Kidney (tissue), 13 donors: ENCODE measurements at regions not wholly inside any gene's neighbourhood (a gene's known extent, or its start where the extent isn't known, plus 50 kb on each side); places are given as distances from the start of the nearest gene placed in this dataset.
A peak's percentile ranks its signal among the peaks of the same experiment; 100 is the strongest.

Experiments used
- DNase-seq, 5 donors: peaks; one replicate each; pipeline ENCODE4 v3.0.0-alpha.2; 2013 to 2020
- FAIRE-seq: peaks from 2 replicates; lab custom pipeline; 2012; peaks lifted over from hg19 to GRCh38; lab: Jason Lieb, UNC
- H3K27ac ChIP-seq, 2 donors: one replicate each; pipeline ENCODE4 v1.7.0; 2013; ENCODE audit warnings: low read depth in 2 of 2, low read length in 2 of 2, inconsistent platforms in 1 of 2
- H3K27me3 ChIP-seq: one replicate; pipeline ENCODE4 v1.7.1; 2013; ENCODE audit warnings: low read length, inconsistent platforms; ENCODE audit not compliant: control insufficient read depth, insufficient read depth
- H3K36me3 ChIP-seq, 3 donors: one replicate each; pipeline versions ENCODE4 v1.7.0 to v1.7.1; 2013; ENCODE audit warnings: low read length in 3 of 3, control low read depth in 1 of 3, inconsistent platforms in 1 of 3; ENCODE audit not compliant: insufficient read depth in 3 of 3, control insufficient read depth in 2 of 3
- H3K4me1 ChIP-seq, 3 donors: one replicate each; pipeline versions ENCODE4 v1.7.0 to v1.7.1; 2013; ENCODE audit warnings: low read length in 3 of 3, inconsistent platforms in 1 of 3, low read depth in 1 of 3; ENCODE audit not compliant: control insufficient read depth in 2 of 3, insufficient read depth in 2 of 3
- H3K4me3 ChIP-seq, 3 donors: one replicate each; pipeline versions ENCODE4 v1.7.0 to v1.8.1; 2013; ENCODE audit warnings: low read length in 3 of 3, control low read depth in 1 of 3, inconsistent platforms in 1 of 3
- H3K9ac ChIP-seq, 3 donors: one replicate each; pipeline versions ENCODE4 v1.7.0 to v1.7.1; 2013; ENCODE audit warnings: low read length in 3 of 3, control low read depth in 1 of 3, inconsistent platforms in 1 of 3
- H3K9me3 ChIP-seq, 3 donors: one replicate each; pipeline versions ENCODE4 v1.7.0 to v1.7.1; 2013; ENCODE audit warnings: low read length in 3 of 3, control low read depth in 1 of 3, inconsistent platforms in 1 of 3; ENCODE audit not compliant: control insufficient read depth in 2 of 3, insufficient read depth in 1 of 3
- CTCF ChIP-seq: IDR thresholded peaks from 3 replicates; pipeline ENCODE4 v1.5.1; 2012; ENCODE audit warnings: mild to moderate bottlenecking, moderate library complexity, borderline replicate concordance; ENCODE audit not compliant: insufficient read depth; ENCODE audit errors: extremely low read depth
- intact Hi-C: fragments of 100-400 bp; cut with DNase I; formaldehyde crosslinking; loops from one replicate; pipeline ENCODE4 v1.11.1; 2022
- donor health status: control.
- donor health status: control.
- donor health status: control.
- donor health status: control.
- donor health status: control.
- donor health status: DM: yes; HTN: yes; CAD: no.
- donor health status: Normal renal cell carcinoma (clear cell type).

GRCh38 chr11:122334546-122335339 is 218.7 kb upstream of the BLID start:
- H3K4me3 ChIP-seq: no peak overlapping the region
- peaks cover 0 to 3% (median 0%) of the 10 kb centered on the region in 3 donors for H3K4me1 ChIP-seq
- no peak overlapping the region for H3K9ac ChIP-seq
- no peaks in the 10 kb centered on the region for H3K9me3 ChIP-seq
- TF ChIP-seq CTCF: no peak
- H3K27ac ChIP-seq: no peak overlapping the region
- no peaks in the 10 kb centered on the region for H3K36me3 ChIP-seq
- no peak for FAIRE-seq
- no peak for DNase-seq
- H3K27me3 ChIP-seq: no peaks in the 10 kb centered on the region
- intact Hi-C loops: no loop called here

DNA sequence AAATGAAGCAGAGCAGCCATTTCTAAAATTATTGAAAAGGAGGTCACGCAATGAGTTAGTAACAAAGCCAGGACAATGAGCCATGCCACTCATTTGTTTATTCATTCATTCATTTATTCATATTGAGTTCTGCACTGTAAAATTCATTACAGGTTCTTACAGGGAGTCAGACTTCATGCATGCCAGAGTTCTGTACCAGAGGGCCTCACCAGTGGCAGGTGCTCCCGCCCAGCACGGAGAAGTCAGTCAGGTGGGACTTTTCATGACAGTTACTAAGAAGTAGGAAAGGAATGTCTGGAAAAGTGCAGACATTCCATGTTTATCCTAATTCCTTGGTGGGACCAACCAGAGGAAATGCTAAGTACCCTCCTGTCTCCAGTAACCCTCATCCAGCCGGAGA is 217.5 kb upstream of the BLID start:
- peak in 3 of 5 donors; percentile 57 to 69 (median 58) for DNase-seq
- no peak for TF ChIP-seq CTCF
- H3K27ac ChIP-seq: no peak overlapping the region
- H3K27me3 ChIP-seq: no peaks in the 10 kb centered on the region
- no peaks in the 10 kb centered on the region for H3K36me3 ChIP-seq
- peaks cover 0 to 3% (median 0%) of the 10 kb centered on the region in 3 donors for H3K4me1 ChIP-seq
- no peak for FAIRE-seq
- no peak overlapping the region for H3K4me3 ChIP-seq
- no peak overlapping the region for H3K9ac ChIP-seq
- no peaks in the 10 kb centered on the region for H3K9me3 ChIP-seq
- intact Hi-C loops: no loop called here

DNA sequence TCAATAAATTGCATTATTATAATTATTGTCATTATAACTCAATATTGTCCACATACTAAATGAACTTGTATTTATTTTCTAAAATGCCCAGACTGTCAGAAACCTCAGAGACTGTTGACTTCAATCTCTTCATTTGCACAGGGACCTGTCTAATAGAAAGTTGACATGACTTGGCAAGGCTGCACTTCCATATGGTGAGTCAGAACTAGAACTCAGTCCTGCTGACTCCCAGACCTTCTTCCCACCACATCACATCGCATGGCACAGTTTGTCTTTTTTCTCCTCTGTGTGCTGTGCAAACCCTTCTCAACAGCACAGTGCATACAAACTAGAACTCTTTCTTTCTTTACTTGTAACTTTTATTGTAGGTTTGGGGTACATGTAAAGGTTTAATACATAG is 215.1 kb upstream of the BLID start:
- intact Hi-C loops: no loop called here
- H3K4me3 ChIP-seq: no peak overlapping the region
- FAIRE-seq: no peak

More for the DNA sequence above, 215.1 kb upstream of the BLID start:
- Histone ChIP-seq H3K36me3 (no peaks in the 10 kb centered on the region), H3K27me3 (no peaks in the 10 kb centered on the region), H3K27ac (no peak overlapping the region), H3K9ac (no peak overlapping the region), H3K9me3 (no peaks in the 10 kb centered on the region), H3K4me1 (peaks cover 0 to 3% (median 0%) of the 10 kb centered on the region in 3 donors)
- TF ChIP-seq CTCF: no peak
- DNase-seq: no peak
